GM18870 (cell line): ENCODE measurements at regions not wholly inside any gene's neighbourhood (a gene's known extent, or its start where the extent isn't known, plus 50 kb on each side); places are given as distances from the start of the nearest gene placed in this dataset.

Experiments used
- ATAC-seq: cut with Tn5 transposase; IDR thresholded peaks from one replicate; pipeline ENCODE4 v1.9.1; 2021; ENCODE audit warnings: moderate library complexity; ENCODE audit not compliant: unreplicated experiment

GRCh38 chr4:57501720-57502119 lies 391.5 kb upstream of the IGFBP7 start:
- no peak for ATAC-seq

- ATAC-seq, result no peak
Observed at GRCh38 chr4:57499786-57500185, 389.6 kb upstream of the IGFBP7 start.

- ATAC-seq, result no peak
Observed at GRCh38 chr4:57498251-57498650, 388.1 kb upstream of the IGFBP7 start.

GRCh38 chr4:57496697-57497471 lies 386.7 kb upstream of the IGFBP7 start:
- no peak for ATAC-seq

GRCh38 chr4:57494821-57495220 lies 384.6 kb upstream of the IGFBP7 start:
- ATAC-seq, result no peak

GRCh38 chr4:57492251-57492878 lies 382.2 kb upstream of the IGFBP7 start:
- no peak for ATAC-seq

- ATAC-seq, result no peak
Observed at GRCh38 chr4:57491388-57491787, 381.2 kb upstream of the IGFBP7 start.

- no peak for ATAC-seq
Observed at GRCh38 chr4:57490520-57491255, 380.5 kb upstream of the IGFBP7 start.

GRCh38 chr4:57488366-57489162 lies 378.4 kb upstream of the IGFBP7 start:
- ATAC-seq, result no peak

GRCh38 chr4:57475424-57475823 lies 365.2 kb upstream of the IGFBP7 start:
- ATAC-seq, result no peak

GRCh38 chr4:57465321-57466056 lies 355.3 kb upstream of the IGFBP7 start:
- ATAC-seq, result no peak

GRCh38 chr4:57462843-57463242 lies 352.7 kb upstream of the IGFBP7 start:
- ATAC-seq, result no peak

- ATAC-seq, result no peak
Observed at GRCh38 chr4:57460967-57461366, 350.8 kb upstream of the IGFBP7 start.

GRCh38 chr4:57448901-57449300 lies 338.7 kb upstream of the IGFBP7 start:
- no peak for ATAC-seq

- no peak for ATAC-seq
Observed at GRCh38 chr4:57448452-57448851, 338.3 kb upstream of the IGFBP7 start.

GRCh38 chr4:57446266-57446665 lies 336.1 kb upstream of the IGFBP7 start:
- ATAC-seq, result no peak

GRCh38 chr4:57445686-57446085 lies 335.5 kb upstream of the IGFBP7 start:
- ATAC-seq, result no peak

GRCh38 chr4:57444671-57445070 lies 334.5 kb upstream of the IGFBP7 start:
- no peak for ATAC-seq

- ATAC-seq, result no peak
Observed at GRCh38 chr4:57443787-57444186, 333.6 kb upstream of the IGFBP7 start.

- no peak for ATAC-seq
Observed at GRCh38 chr4:57443308-57443707, 333.1 kb upstream of the IGFBP7 start.
